ENCODE measurements at regions not wholly inside any gene's neighbourhood (a gene's known extent, or its start where the extent isn't known, plus 50 kb on each side); places are given as distances from the start of the nearest gene placed in this dataset.
"Not testable (repeated sequence)": the region's sequence is repeated elsewhere in the genome, so short reads cannot be mapped to it uniquely, and the experiment has no call there.

- DNase-seq, result no peak
Measured at GRCh38 chr20:47990507-47991150, 205.3 kb upstream of the SULF2 start.

- no peak for DNase-seq
Measured at GRCh38 chr20:47989957-47990356, 204.7 kb upstream of the SULF2 start.

- no peak for DNase-seq
Measured at GRCh38 chr20:47988676-47989075, 203.4 kb upstream of the SULF2 start.

- no peak for DNase-seq
Measured at GRCh38 chr20:47985092-47985850, 200.0 kb upstream of the SULF2 start.

- no peak for DNase-seq
Measured at GRCh38 chr20:47984437-47984836, 199.2 kb upstream of the SULF2 start.

GRCh38 chr20:47983642-47984041, 198.4 kb upstream of the SULF2 start:
- DNase-seq, result not testable (repeated sequence)

GRCh38 chr20:47982574-47983360, 197.5 kb upstream of the SULF2 start:
- no peak for DNase-seq

GRCh38 chr20:47981222-47981621, 195.9 kb upstream of the SULF2 start:
- DNase-seq, result no peak

- no peak for DNase-seq
Measured at GRCh38 chr20:47980336-47981177, 195.3 kb upstream of the SULF2 start.

GRCh38 chr20:47979361-47980095, 194.2 kb upstream of the SULF2 start:
- DNase-seq, result not testable (repeated sequence)

GRCh38 chr20:47978428-47979120, 193.3 kb upstream of the SULF2 start:
- DNase-seq, result not testable (repeated sequence)

- DNase-seq, result not testable (repeated sequence)
Measured at GRCh38 chr20:47977789-47978252, 192.5 kb upstream of the SULF2 start.

- DNase-seq, result not testable (repeated sequence)
Measured at GRCh38 chr20:47977017-47977788, 191.9 kb upstream of the SULF2 start.

GRCh38 chr20:47974234-47974878, 189.1 kb upstream of the SULF2 start:
- DNase-seq, result no peak

GRCh38 chr20:47973519-47974233, 188.4 kb upstream of the SULF2 start:
- no peak for DNase-seq

- no peak for DNase-seq
Measured at GRCh38 chr20:47972916-47973309, 187.6 kb upstream of the SULF2 start.

GRCh38 chr20:47972297-47972915, 187.1 kb upstream of the SULF2 start:
- DNase-seq, result not testable (repeated sequence)

- DNase-seq, result no peak
Measured at GRCh38 chr20:47971058-47971791, 185.9 kb upstream of the SULF2 start.
